ENCODE measurements at regions not wholly inside any gene's neighbourhood (a gene's known extent, or its start where the extent isn't known, plus 50 kb on each side); places are given as distances from the start of the nearest gene placed in this dataset.
A peak's percentile ranks its signal among the peaks of the same experiment; 100 is the strongest.
"Not testable (repeated sequence)": the region's sequence is repeated elsewhere in the genome, so short reads cannot be mapped to it uniquely, and the experiment has no call there.

DNA sequence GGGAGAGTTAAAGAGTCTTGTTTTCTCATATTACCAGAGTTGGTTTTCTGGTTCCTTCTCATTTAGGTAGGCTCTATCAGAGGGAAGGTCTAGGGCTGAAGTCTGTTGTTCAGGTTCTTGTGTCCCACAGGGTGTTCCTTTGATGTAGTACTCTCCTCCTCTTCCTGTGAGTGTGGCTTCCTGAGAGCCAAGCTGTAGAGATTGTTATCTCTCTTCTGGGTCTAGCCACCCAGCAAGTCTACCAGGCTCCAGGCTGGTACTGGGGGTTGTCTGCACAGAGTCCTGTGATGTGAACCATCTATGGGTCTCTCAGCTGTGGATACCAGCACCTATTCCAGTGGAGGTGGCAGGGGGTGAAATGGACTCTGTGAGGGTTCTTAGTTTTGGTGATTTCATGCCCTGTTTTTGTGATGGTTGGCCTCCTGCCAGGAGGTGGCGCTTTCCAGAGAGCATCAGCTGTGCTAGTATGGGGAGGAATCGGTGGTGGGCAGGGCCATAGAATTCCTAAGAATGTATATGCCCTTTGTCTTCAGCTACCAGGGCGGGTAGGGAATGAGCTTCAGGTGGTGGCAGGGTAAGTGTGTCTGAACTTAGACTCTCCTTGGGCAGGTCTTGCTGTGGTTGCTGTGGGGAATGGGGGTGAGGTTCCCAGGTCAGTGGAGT lies 65.5 kb upstream of the OLIG3 start:
- H3K4me1 ChIP-seq (ENCODE audit: control extremely low read depth in 1 of 4, control insufficient read depth in 4 of 4, insufficient read depth in 4 of 4, low read length in 3 of 4); H3K36me3 ChIP-seq (ENCODE audit: control insufficient read depth in 4 of 4, insufficient read depth in 4 of 4, low read length in 3 of 4); H3K9me3 ChIP-seq (ENCODE audit: control extremely low read depth in 1 of 5, control insufficient read depth in 4 of 5, insufficient read depth in 2 of 5, low read depth in 1 of 5, low read length in 4 of 5); CTCF ChIA-PET; H3K4me3 ChIP-seq (ENCODE audit: control insufficient read depth in 1 of 7, extremely low read depth in 1 of 7, insufficient read depth in 4 of 7, low read depth in 2 of 7, low read length in 6 of 7); H3K27me3 ChIP-seq (replicated peaks in 2 of 5; ENCODE audit: control insufficient read depth in 4 of 5, insufficient read depth in 5 of 5, low read length in 4 of 5); POLR2A ChIA-PET; H3K27ac ChIP-seq (ENCODE audit: insufficient read depth in 1 of 2, low read depth in 1 of 2, low read length in 2 of 2, poor library complexity in 1 of 2, severe bottlenecking in 2 of 2): not testable (repeated sequence)
- 92% methylated on average over 2 of the region's 3 CpGs for WGBS (ENCODE audit: insufficient coverage)
- peak in 1 of 3 donors; percentile 13 for DNase-seq

- POLR2A ChIA-PET: no interaction called here
Observed at GRCh38 chr6:137560184-137560563, 66.0 kb upstream of the OLIG3 start.

GRCh38 chr6:137568067-137568466 lies 73.9 kb upstream of the OLIG3 start:
- Histone ChIP-seq H3K4me1 (ENCODE audit: control extremely low read depth in 1 of 4, control insufficient read depth in 4 of 4, insufficient read depth in 4 of 4, low read length in 3 of 4) (no peaks in the 10 kb centered on the region), H3K36me3 (ENCODE audit: control insufficient read depth in 4 of 4, insufficient read depth in 4 of 4, low read length in 3 of 4) (no peaks in the 10 kb centered on the region), H3K9me3 (ENCODE audit: control extremely low read depth in 1 of 5, control insufficient read depth in 4 of 5, insufficient read depth in 2 of 5, low read depth in 1 of 5, low read length in 4 of 5) (no peaks in the 10 kb centered on the region), H3K27ac (ENCODE audit: insufficient read depth in 1 of 2, low read depth in 1 of 2, low read length in 2 of 2, poor library complexity in 1 of 2, severe bottlenecking in 2 of 2) (no peak overlapping the region), H3K4me3 (ENCODE audit: control insufficient read depth in 1 of 7, extremely low read depth in 1 of 7, insufficient read depth in 4 of 7, low read depth in 2 of 7, low read length in 6 of 7) (no peak overlapping the region), H3K27me3 (replicated peaks in 2 of 5; ENCODE audit: control insufficient read depth in 4 of 5, insufficient read depth in 5 of 5, low read length in 4 of 5) (peaks cover 0 to 6% (median 0%) of the 10 kb centered on the region in 5 experiments)
- CTCF ChIA-PET: no interaction called here
- no peak for DNase-seq
- no CpG with 5 or more reads among the region's 1 CpG for WGBS (ENCODE audit: insufficient coverage)
- POLR2A ChIA-PET: no interaction called here

More at GRCh38 chr6:137560184-137560563, 66.0 kb upstream of the OLIG3 start:
- CTCF ChIA-PET: no interaction called here
- Histone ChIP-seq H3K9me3 (ENCODE audit: control extremely low read depth in 1 of 5, control insufficient read depth in 4 of 5, insufficient read depth in 2 of 5, low read depth in 1 of 5, low read length in 4 of 5) (no peaks in the 10 kb centered on the region), H3K27ac (ENCODE audit: insufficient read depth in 1 of 2, low read depth in 1 of 2, low read length in 2 of 2, poor library complexity in 1 of 2, severe bottlenecking in 2 of 2) (no peak overlapping the region), H3K27me3 (replicated peaks in 2 of 5; ENCODE audit: control insufficient read depth in 4 of 5, insufficient read depth in 5 of 5, low read length in 4 of 5) (no peaks in the 10 kb centered on the region), H3K4me3 (ENCODE audit: control insufficient read depth in 1 of 7, extremely low read depth in 1 of 7, insufficient read depth in 4 of 7, low read depth in 2 of 7, low read length in 6 of 7) (no peak overlapping the region), H3K4me1 (ENCODE audit: control extremely low read depth in 1 of 4, control insufficient read depth in 4 of 4, insufficient read depth in 4 of 4, low read length in 3 of 4) (peaks cover 0 to 4% (median 1%) of the 10 kb centered on the region in 4 experiments), H3K36me3 (ENCODE audit: control insufficient read depth in 4 of 4, insufficient read depth in 4 of 4, low read length in 3 of 4) (no peaks in the 10 kb centered on the region)
- WGBS (ENCODE audit: insufficient coverage): 100% methylated on average over 1 of the region's 1 CpG
- no peak for DNase-seq

- H3K27me3 ChIP-seq (replicated peaks in 2 of 5; ENCODE audit: control insufficient read depth in 4 of 5, insufficient read depth in 5 of 5, low read length in 4 of 5): peaks cover 0 to 9% (median 0%) of the 10 kb centered on the region in 5 experiments
- H3K4me3 ChIP-seq (ENCODE audit: control insufficient read depth in 1 of 7, extremely low read depth in 1 of 7, insufficient read depth in 4 of 7, low read depth in 2 of 7, low read length in 6 of 7): no peak overlapping the region
- no peaks in the 10 kb centered on the region for H3K4me1 ChIP-seq (ENCODE audit: control extremely low read depth in 1 of 4, control insufficient read depth in 4 of 4, insufficient read depth in 4 of 4, low read length in 3 of 4)
- 93% methylated on average over 5 of the region's 8 CpGs for WGBS (ENCODE audit: insufficient coverage)
- no peaks in the 10 kb centered on the region for H3K36me3 ChIP-seq (ENCODE audit: control insufficient read depth in 4 of 4, insufficient read depth in 4 of 4, low read length in 3 of 4)
- H3K27ac ChIP-seq (ENCODE audit: insufficient read depth in 1 of 2, low read depth in 1 of 2, low read length in 2 of 2, poor library complexity in 1 of 2, severe bottlenecking in 2 of 2): no peak overlapping the region
- CTCF ChIA-PET: no interaction called here
- no peak for DNase-seq
- POLR2A ChIA-PET: no interaction called here
- H3K9me3 ChIP-seq (ENCODE audit: control extremely low read depth in 1 of 5, control insufficient read depth in 4 of 5, insufficient read depth in 2 of 5, low read depth in 1 of 5, low read length in 4 of 5): no peaks in the 10 kb centered on the region
Observed at GRCh38 chr6:137570393-137570792, 76.2 kb upstream of the OLIG3 start.

DNA sequence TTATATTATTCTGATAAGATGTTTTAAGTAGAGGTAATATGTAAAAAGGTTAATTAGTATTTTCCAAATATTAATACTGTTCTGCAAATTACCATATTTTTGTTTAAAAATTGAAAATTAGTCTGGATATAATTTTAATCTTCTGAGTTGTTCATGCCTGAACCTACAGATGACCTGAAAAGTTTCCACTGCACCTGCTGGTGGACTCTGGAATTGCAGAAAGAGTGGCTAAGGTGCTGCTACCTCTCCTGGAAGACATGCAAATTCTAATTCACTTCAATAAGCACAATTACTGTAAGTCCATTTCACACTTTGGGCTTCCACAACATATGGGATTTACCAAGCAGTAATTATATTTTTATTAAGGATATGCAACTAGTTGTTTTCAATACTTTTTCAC lies 77.7 kb upstream of the OLIG3 start:
- H3K36me3 ChIP-seq (ENCODE audit: control insufficient read depth in 4 of 4, insufficient read depth in 4 of 4, low read length in 3 of 4): no peaks in the 10 kb centered on the region
- DNase-seq: peak; percentile 38 to 64 (median 54)
- H3K9me3 ChIP-seq (ENCODE audit: control extremely low read depth in 1 of 5, control insufficient read depth in 4 of 5, insufficient read depth in 2 of 5, low read depth in 1 of 5, low read length in 4 of 5): no peaks in the 10 kb centered on the region
- H3K4me3 ChIP-seq (ENCODE audit: control insufficient read depth in 1 of 7, extremely low read depth in 1 of 7, insufficient read depth in 4 of 7, low read depth in 2 of 7, low read length in 6 of 7): no peak overlapping the region
- H3K27me3 ChIP-seq (replicated peaks in 2 of 5; ENCODE audit: control insufficient read depth in 4 of 5, insufficient read depth in 5 of 5, low read length in 4 of 5): peaks cover 0 to 9% (median 0%) of the 10 kb centered on the region in 5 experiments
- ChIA-PET CTCF (interaction anchor here (1.6 kb wide), 1 partner anchor 16 kb away, joined by 6 read pairs; no protein-coding TSS in a partner anchor), POLR2A (no interaction called here)
- no peaks in the 10 kb centered on the region for H3K4me1 ChIP-seq (ENCODE audit: control extremely low read depth in 1 of 4, control insufficient read depth in 4 of 4, insufficient read depth in 4 of 4, low read length in 3 of 4)
- H3K27ac ChIP-seq (ENCODE audit: insufficient read depth in 1 of 2, low read depth in 1 of 2, low read length in 2 of 2, poor library complexity in 1 of 2, severe bottlenecking in 2 of 2): no peak overlapping the region

- ChIA-PET CTCF (interaction anchor here (1.1 to 1.6 kb wide), 2 partner anchors 11 to 15 kb away, joined by 3 to 6 read pairs; no protein-coding TSS in a partner anchor), POLR2A (no interaction called here)
- Histone ChIP-seq H3K27ac (ENCODE audit: insufficient read depth in 1 of 2, low read depth in 1 of 2, low read length in 2 of 2, poor library complexity in 1 of 2, severe bottlenecking in 2 of 2) (no peak overlapping the region), H3K9me3 (ENCODE audit: control extremely low read depth in 1 of 5, control insufficient read depth in 4 of 5, insufficient read depth in 2 of 5, low read depth in 1 of 5, low read length in 4 of 5) (no peaks in the 10 kb centered on the region), H3K27me3 (replicated peaks in 2 of 5; ENCODE audit: control insufficient read depth in 4 of 5, insufficient read depth in 5 of 5, low read length in 4 of 5) (peaks cover 0 to 6% (median 0%) of the 10 kb centered on the region in 5 experiments), H3K4me1 (ENCODE audit: control extremely low read depth in 1 of 4, control insufficient read depth in 4 of 4, insufficient read depth in 4 of 4, low read length in 3 of 4) (no peaks in the 10 kb centered on the region), H3K4me3 (ENCODE audit: control insufficient read depth in 1 of 7, extremely low read depth in 1 of 7, insufficient read depth in 4 of 7, low read depth in 2 of 7, low read length in 6 of 7) (no peak overlapping the region), H3K36me3 (ENCODE audit: control insufficient read depth in 4 of 4, insufficient read depth in 4 of 4, low read length in 3 of 4) (no peaks in the 10 kb centered on the region)
- no peak for DNase-seq
- WGBS (ENCODE audit: insufficient coverage): 76% methylated on average over 4 of the region's 4 CpGs
Observed at GRCh38 chr6:137573739-137574138, 79.5 kb upstream of the OLIG3 start.

- WGBS (ENCODE audit: insufficient coverage): 50% methylated on average over 1 of the region's 2 CpGs
- H3K27ac ChIP-seq (ENCODE audit: insufficient read depth in 1 of 2, low read depth in 1 of 2, low read length in 2 of 2, poor library complexity in 1 of 2, severe bottlenecking in 2 of 2): no peak overlapping the region
Observed at GRCh38 chr6:137579612-137580011, 85.4 kb upstream of the OLIG3 start.

More at GRCh38 chr6:137579612-137580011, 85.4 kb upstream of the OLIG3 start:
- POLR2A ChIA-PET: no interaction called here
- Histone ChIP-seq H3K27me3 (replicated peaks in 2 of 5; ENCODE audit: control insufficient read depth in 4 of 5, insufficient read depth in 5 of 5, low read length in 4 of 5) (no peaks in the 10 kb centered on the region), H3K36me3 (ENCODE audit: control insufficient read depth in 4 of 4, insufficient read depth in 4 of 4, low read length in 3 of 4) (no peaks in the 10 kb centered on the region), H3K9me3 (ENCODE audit: control extremely low read depth in 1 of 5, control insufficient read depth in 4 of 5, insufficient read depth in 2 of 5, low read depth in 1 of 5, low read length in 4 of 5) (peaks cover 0 to 4% (median 0%) of the 10 kb centered on the region in 5 experiments), H3K4me3 (ENCODE audit: control insufficient read depth in 1 of 7, extremely low read depth in 1 of 7, insufficient read depth in 4 of 7, low read depth in 2 of 7, low read length in 6 of 7) (no peak overlapping the region), H3K4me1 (ENCODE audit: control extremely low read depth in 1 of 4, control insufficient read depth in 4 of 4, insufficient read depth in 4 of 4, low read length in 3 of 4) (peaks cover 0 to 2% (median 0%) of the 10 kb centered on the region in 4 experiments)
- CTCF ChIA-PET: no interaction called here
- DNase-seq: no peak

Measured in common myeloid progenitor, CD34-positive (primary cell).